PC-3 (cell line): ENCODE measurements at regions not wholly inside any gene's neighbourhood (a gene's known extent, or its start where the extent isn't known, plus 50 kb on each side); places are given as distances from the start of the nearest gene placed in this dataset.

Experiments used
- CTCF ChIP-seq: fragments of 300-600 bp; sonication (generic); conservative IDR thresholded peaks from 2 replicates; pipeline ENCODE4 v1.5.1; 2017; ENCODE audit warnings: antibody characterized with exemption, low read depth, mild to moderate bottlenecking, low read length
- EZH2 ChIP-seq: fragments of 300-600 bp; sonication (generic); IDR thresholded peaks from one replicate; pipeline ENCODE4 v1.6.1; 2017; ENCODE audit warnings: antibody characterized with exemption, mild to moderate bottlenecking, low read length; ENCODE audit not compliant: unreplicated experiment

GRCh38 chr1:191572479-191572878 is 585.8 kb upstream of the RGS18 start:
- TF ChIP-seq CTCF (no peak), EZH2 (no peak)
